Mesenchymal stem cell (in vitro differentiated cells and primary cell): ENCODE measurements at regions not wholly inside any gene's neighbourhood (a gene's known extent, or its start where the extent isn't known, plus 50 kb on each side); places are given as distances from the start of the nearest gene placed in this dataset.
"Not testable (repeated sequence)": the region's sequence is repeated elsewhere in the genome, so short reads cannot be mapped to it uniquely, and the experiment has no call there.

Source experiments
- DNase-seq: peaks from one replicate; pipeline ENCODE4 v3.0.0-alpha.2; 2013
- H2AFZ ChIP-seq: one replicate; pipeline ENCODE4 v1.6.1; 2013; ENCODE audit warnings: low read depth, mild to moderate bottlenecking, control low read depth, inconsistent platforms, low read length, moderate library complexity
- H2AK5ac ChIP-seq: 2 replicates; pipeline ENCODE4 v1.6.1; 2013; ENCODE audit warnings: low read length, moderate library complexity, mild to moderate bottlenecking, inconsistent platforms; ENCODE audit not compliant: severe bottlenecking
- H2BK120ac ChIP-seq: one replicate; pipeline ENCODE4 v1.6.1; 2013; ENCODE audit warnings: low read depth, mild to moderate bottlenecking, inconsistent platforms, low read length, moderate library complexity
- H2BK12ac ChIP-seq, 2 experiments: one replicate each; pipeline ENCODE4 v1.6.1; 2013; ENCODE audit warnings: inconsistent platforms in 2 of 2, low read length in 2 of 2, mild to moderate bottlenecking in 2 of 2, moderate library complexity in 2 of 2, control low read depth in 1 of 2
- H2BK15ac ChIP-seq: one replicate; pipeline ENCODE4 v1.6.1; 2013; ENCODE audit warnings: mild to moderate bottlenecking, low read depth, inconsistent platforms; ENCODE audit not compliant: poor library complexity, severe bottlenecking
- H2BK5ac ChIP-seq: 2 replicates; pipeline ENCODE4 v1.6.1; 2013; ENCODE audit warnings: low read depth, mild to moderate bottlenecking, low read length, control low read depth, inconsistent platforms; ENCODE audit not compliant: poor library complexity, severe bottlenecking
- H3K14ac ChIP-seq, 2 experiments: one replicate each; pipeline ENCODE4 v1.6.1; 2013; ENCODE audit warnings: inconsistent platforms in 2 of 2, low read length in 2 of 2, control low read depth in 1 of 2, mild to moderate bottlenecking in 1 of 2, moderate library complexity in 1 of 2
- H3K18ac ChIP-seq, 2 experiments: one replicate each; pipeline ENCODE4 v1.6.1; 2013; ENCODE audit warnings: inconsistent platforms in 2 of 2, low read length in 2 of 2, control low read depth in 1 of 2, low read depth in 1 of 2, mild to moderate bottlenecking in 1 of 2
- H3K23ac ChIP-seq, 2 experiments: one replicate each; pipeline ENCODE4 v1.6.1; 2013; ENCODE audit warnings: inconsistent platforms in 2 of 2, low read length in 2 of 2, mild to moderate bottlenecking in 2 of 2, moderate library complexity in 2 of 2, control low read depth in 1 of 2
- H3K27ac ChIP-seq: 2 replicates; pipeline ENCODE4 v1.5.1; 2013; ENCODE audit warnings: mild to moderate bottlenecking, moderate library complexity, low read length, control low read depth, inconsistent platforms; ENCODE audit not compliant: poor library complexity, severe bottlenecking
- H3K27me3 ChIP-seq, 2 experiments: 2 replicates each; pipeline versions ENCODE4 v1.6.1 to v1.7.0; 2013; ENCODE audit warnings: low read length in 2 of 2, mild to moderate bottlenecking in 2 of 2, moderate library complexity in 2 of 2, control low read depth in 1 of 2, inconsistent platforms in 1 of 2; ENCODE audit not compliant: control insufficient read depth in 1 of 2, insufficient read depth in 1 of 2
- H3K36me3 ChIP-seq, 2 experiments: 2 replicates each; pipeline versions ENCODE4 v1.6.1 to v1.7.0; 2013; ENCODE audit warnings: low read length in 2 of 2, control low read depth in 1 of 2, inconsistent platforms in 1 of 2, low read depth in 1 of 2, mild to moderate bottlenecking in 1 of 2; ENCODE audit not compliant: insufficient read depth in 2 of 2, control insufficient read depth in 1 of 2
- H3K4ac ChIP-seq, 2 experiments: one replicate each; pipeline ENCODE4 v1.6.1; 2013; ENCODE audit warnings: inconsistent platforms in 2 of 2, low read length in 2 of 2, mild to moderate bottlenecking in 2 of 2, moderate library complexity in 2 of 2, control low read depth in 1 of 2, low read depth in 1 of 2
- H3K4me1 ChIP-seq: 2 replicates; pipeline ENCODE4 v1.6.1; 2013; ENCODE audit warnings: low read depth, low read length, control low read depth; ENCODE audit not compliant: control insufficient read depth, insufficient read depth
- H3K4me2 ChIP-seq: 2 replicates; pipeline ENCODE4 v1.6.1; 2013; ENCODE audit warnings: low read length, mild to moderate bottlenecking, inconsistent platforms; ENCODE audit not compliant: poor library complexity, severe bottlenecking
- H3K4me3 ChIP-seq, 2 experiments: 2 replicates each; pipeline versions ENCODE4 v1.5.1 to v1.7.0; 2013; ENCODE audit warnings: low read length in 2 of 2, mild to moderate bottlenecking in 2 of 2, control low read depth in 1 of 2, low read depth in 1 of 2; ENCODE audit not compliant: insufficient read depth in 1 of 2
- H3K79me1 ChIP-seq: replicated peaks from 2 replicates; pipeline ENCODE4 v1.6.1; 2013; ENCODE audit warnings: mild to moderate bottlenecking, control low read depth, low read length, inconsistent platforms; ENCODE audit not compliant: poor library complexity, severe bottlenecking
- H3K9ac ChIP-seq: 2 replicates; pipeline ENCODE4 v1.7.0; 2013; ENCODE audit warnings: mild to moderate bottlenecking, low read length, moderate library complexity
- H3K9me3 ChIP-seq: 2 replicates; pipeline ENCODE4 v1.7.0; 2013; ENCODE audit warnings: mild to moderate bottlenecking, low read length; ENCODE audit not compliant: control insufficient read depth
- H4K8ac ChIP-seq: one replicate; pipeline ENCODE4 v1.6.1; 2013; ENCODE audit warnings: inconsistent platforms, mild to moderate bottlenecking, low read length, moderate library complexity
- H4K91ac ChIP-seq: one replicate; pipeline ENCODE4 v1.6.1; 2013; ENCODE audit warnings: mild to moderate bottlenecking, low read length, inconsistent platforms
- WGBS: methylation state at CpG from one replicate; pipeline ENCODE4 v1.1.7; 2013; ENCODE audit warnings: mixed read lengths; 5-methylcytosine and 5-hydroxymethylcytosine counted together

- not testable (repeated sequence) for H3K4me1 ChIP-seq, H3K36me3 ChIP-seq, H3K4ac ChIP-seq, H2AK5ac ChIP-seq, H3K4me2 ChIP-seq, H3K4me3 ChIP-seq, H3K9me3 ChIP-seq, H2AFZ ChIP-seq, H3K9ac ChIP-seq, H3K79me1 ChIP-seq, H4K91ac ChIP-seq, H3K23ac ChIP-seq, H3K14ac ChIP-seq, H2BK5ac ChIP-seq, H3K18ac ChIP-seq, DNase-seq, H4K8ac ChIP-seq, H2BK120ac ChIP-seq, H3K27ac ChIP-seq, H2BK15ac ChIP-seq, H2BK12ac ChIP-seq
- WGBS, result 94% methylated on average over 3 of the region's 3 CpGs
- H3K27me3 ChIP-seq, result peaks cover 0 to 19% of the 10 kb centered on the region in 2 experiments
Observed at GRCh38 chr21:35709990-35710389, 350.3 kb downstream of the SETD4 start.

- Histone ChIP-seq H2AK5ac (no peak overlapping the region), H3K4ac (no peak overlapping the region), H3K79me1 (no peaks in the 10 kb centered on the region), H3K4me2 (no peak overlapping the region), H2BK12ac (no peak overlapping the region), H3K18ac (no peak overlapping the region), H2AFZ (no peak overlapping the region), H2BK5ac (no peak overlapping the region), H3K9me3 (no peaks in the 10 kb centered on the region), H3K14ac (no peak overlapping the region), H4K8ac (no peak overlapping the region), H3K4me3 (no peak overlapping the region), H3K27me3 (peaks cover 0 to 19% of the 10 kb centered on the region in 2 experiments), H3K4me1 (peaks cover 1% of the 10 kb centered on the region), H3K27ac (no peak overlapping the region), H2BK15ac (no peak overlapping the region), H3K9ac (no peak overlapping the region), H2BK120ac (no peak overlapping the region), H3K23ac (no peak overlapping the region), H3K36me3 (no peaks in the 10 kb centered on the region), H4K91ac (no peak overlapping the region)
- DNase-seq, result no peak
- 92% methylated on average over 1 of the region's 1 CpG for WGBS
Observed at GRCh38 chr21:35705888-35706287, 354.4 kb downstream of the SETD4 start.

GRCh38 chr21:35705237-35705887 lies 355.0 kb downstream of the SETD4 start:
- no peak overlapping the region for H3K9ac ChIP-seq
- no peaks in the 10 kb centered on the region for H3K36me3 ChIP-seq
- peaks cover 1% of the 10 kb centered on the region for H3K4me1 ChIP-seq
- no peak overlapping the region for H2BK5ac ChIP-seq
- no peak overlapping the region for H3K4ac ChIP-seq
- no peak for DNase-seq
- no peak overlapping the region for H4K91ac ChIP-seq
- H2AK5ac ChIP-seq, result no peak overlapping the region
- H4K8ac ChIP-seq, result no peak overlapping the region
- H3K4me2 ChIP-seq, result no peak overlapping the region
- H2BK12ac ChIP-seq, result no peak overlapping the region
- H2BK120ac ChIP-seq, result no peak overlapping the region
- no peak overlapping the region for H3K27ac ChIP-seq
- no peaks in the 10 kb centered on the region for H3K79me1 ChIP-seq
- H3K9me3 ChIP-seq, result no peaks in the 10 kb centered on the region
- no peak overlapping the region for H3K18ac ChIP-seq
- H3K14ac ChIP-seq, result no peak overlapping the region
- no peak overlapping the region for H2BK15ac ChIP-seq
- no peak overlapping the region for H2AFZ ChIP-seq
- H3K4me3 ChIP-seq, result no peak overlapping the region
- H3K23ac ChIP-seq, result no peak overlapping the region
- peaks cover 0 to 20% of the 10 kb centered on the region in 2 experiments for H3K27me3 ChIP-seq
- WGBS, result no CpG with 5 or more reads among the region's 2 CpGs

- Histone ChIP-seq H3K23ac (no peak overlapping the region), H2BK120ac (no peak overlapping the region), H3K79me1 (no peaks in the 10 kb centered on the region), H3K9me3 (no peaks in the 10 kb centered on the region), H2BK12ac (no peak overlapping the region), H3K4ac (no peak overlapping the region), H3K27me3 (peaks cover 0 to 19% of the 10 kb centered on the region in 2 experiments), H3K4me2 (no peak overlapping the region), H3K4me1 (peaks cover 1% of the 10 kb centered on the region), H3K18ac (no peak overlapping the region), H2BK15ac (no peak overlapping the region), H2AK5ac (no peak overlapping the region), H3K14ac (no peak overlapping the region), H4K91ac (no peak overlapping the region), H4K8ac (no peak overlapping the region), H3K4me3 (no peak overlapping the region), H3K36me3 (no peaks in the 10 kb centered on the region), H2AFZ (no peak overlapping the region), H2BK5ac (no peak overlapping the region), H3K9ac (no peak overlapping the region), H3K27ac (no peak overlapping the region)
- DNase-seq, result no peak
- WGBS, result no CpG with 5 or more reads among the region's 1 CpG
Observed at GRCh38 chr21:35703704-35704103, 356.6 kb downstream of the SETD4 start.
